GM10248 (cell line): ENCODE measurements at regions not wholly inside any gene's neighbourhood (a gene's known extent, or its start where the extent isn't known, plus 50 kb on each side); places are given as distances from the start of the nearest gene placed in this dataset.

ENCODE experiments used
- CTCF ChIA-PET: fragments of 300-600 bp; sonication (Branson Sonifier 250); formaldehyde crosslinking; extraction: SDS; loops from one replicate; lab custom pipeline; 2021; ENCODE audit warnings: antibody characterized with exemption; lab: Yijun Ruan, JAX
- POLR2A ChIA-PET: fragments of 350-650 bp; sonication (Branson Sonifier 250); formaldehyde crosslinking; extraction: SDS; loops from one replicate; lab custom pipeline; 2020; ENCODE audit warnings: antibody characterized with exemption; lab: Yijun Ruan, JAX
- DNase-seq: peaks from one replicate; pipeline ENCODE4 v3.0.0; 2012; ENCODE audit errors: extremely low spot score
- TF ChIP-seq, protein P1 (sequence below): IDR thresholded peaks from 2 replicates; pipeline ENCODE4 v1.5.1; 2012; ENCODE audit warnings: mild to moderate bottlenecking, low read depth; ENCODE audit errors: extremely low read depth, missing control alignments, control extremely low read depth

DNA sequence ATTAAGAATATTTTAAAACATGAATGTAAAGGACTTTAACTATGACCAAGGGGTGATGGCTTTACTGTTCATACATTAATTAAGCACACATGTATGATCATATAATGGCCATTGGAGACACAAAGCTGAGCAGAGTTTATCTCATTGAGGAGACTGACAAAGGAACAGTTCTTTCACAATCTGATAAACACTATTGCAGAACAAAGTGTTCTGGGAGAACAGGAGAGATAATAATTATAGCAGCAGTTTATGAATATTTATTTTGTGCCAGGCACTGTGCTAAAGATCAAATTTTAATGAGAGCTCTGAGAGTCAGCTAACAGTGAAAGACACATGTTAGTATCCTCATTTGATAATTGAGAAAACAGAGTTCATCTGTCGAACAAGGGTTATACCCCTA, 242.4 kb upstream of the NR3C2 start:
- CTCF ChIA-PET, result interaction anchor here (1.1 kb wide), 1 partner anchor 38 kb away, joined by 3 read pairs; no protein-coding TSS in a partner anchor
- TF ChIP-seq, protein P1, sequence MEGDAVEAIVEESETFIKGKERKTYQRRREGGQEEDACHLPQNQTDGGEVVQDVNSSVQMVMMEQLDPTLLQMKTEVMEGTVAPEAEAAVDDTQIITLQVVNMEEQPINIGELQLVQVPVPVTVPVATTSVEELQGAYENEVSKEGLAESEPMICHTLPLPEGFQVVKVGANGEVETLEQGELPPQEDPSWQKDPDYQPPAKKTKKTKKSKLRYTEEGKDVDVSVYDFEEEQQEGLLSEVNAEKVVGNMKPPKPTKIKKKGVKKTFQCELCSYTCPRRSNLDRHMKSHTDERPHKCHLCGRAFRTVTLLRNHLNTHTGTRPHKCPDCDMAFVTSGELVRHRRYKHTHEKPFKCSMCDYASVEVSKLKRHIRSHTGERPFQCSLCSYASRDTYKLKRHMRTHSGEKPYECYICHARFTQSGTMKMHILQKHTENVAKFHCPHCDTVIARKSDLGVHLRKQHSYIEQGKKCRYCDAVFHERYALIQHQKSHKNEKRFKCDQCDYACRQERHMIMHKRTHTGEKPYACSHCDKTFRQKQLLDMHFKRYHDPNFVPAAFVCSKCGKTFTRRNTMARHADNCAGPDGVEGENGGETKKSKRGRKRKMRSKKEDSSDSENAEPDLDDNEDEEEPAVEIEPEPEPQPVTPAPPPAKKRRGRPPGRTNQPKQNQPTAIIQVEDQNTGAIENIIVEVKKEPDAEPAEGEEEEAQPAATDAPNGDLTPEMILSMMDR, result no peak
- no peak for DNase-seq
- POLR2A ChIA-PET, result no interaction called here

DNA sequence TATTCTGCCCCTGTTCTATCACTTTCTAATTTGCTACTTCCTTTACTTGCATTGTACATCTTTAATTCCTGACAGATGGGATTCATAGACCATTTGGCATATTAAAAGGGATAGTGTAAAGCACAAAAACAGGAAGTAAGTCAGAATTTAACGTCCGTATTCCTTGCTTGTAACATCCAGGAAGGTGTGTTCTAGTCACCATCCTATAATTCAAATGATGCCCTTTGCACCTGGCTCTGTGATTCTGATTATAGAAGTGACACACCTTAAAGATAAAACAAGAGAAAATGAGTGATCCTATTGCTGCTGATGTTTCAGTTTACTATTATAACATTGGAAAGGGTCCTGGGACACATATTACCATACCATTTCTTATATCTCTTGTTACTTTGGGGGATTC, 238.7 kb upstream of the NR3C2 start:
- TF ChIP-seq, protein P1, result no peak
- ChIA-PET CTCF (no interaction called here), POLR2A (no interaction called here)
- no peak for DNase-seq

DNA sequence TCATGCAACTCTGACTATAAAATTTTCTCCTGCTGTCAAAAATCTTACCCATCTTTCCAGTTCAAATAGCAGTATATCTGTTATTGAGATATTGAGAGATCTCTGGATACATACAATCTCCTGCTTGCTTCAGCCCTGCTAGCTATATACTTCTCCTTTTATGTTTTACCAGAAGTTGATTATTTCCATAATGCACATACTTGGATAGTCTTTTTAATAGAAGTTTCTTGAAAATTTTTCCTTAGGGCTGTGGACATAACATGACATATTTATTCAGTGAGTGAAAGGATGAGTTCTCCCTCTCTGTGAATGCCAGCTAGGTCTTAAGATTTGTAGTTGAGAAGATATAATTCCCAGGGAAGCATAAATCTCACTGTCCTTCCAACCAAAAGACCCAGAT, 234.1 kb upstream of the NR3C2 start:
- ChIA-PET CTCF (no interaction called here), POLR2A (no interaction called here)
- DNase-seq, result no peak
- TF ChIP-seq, protein P1, result no peak

DNA sequence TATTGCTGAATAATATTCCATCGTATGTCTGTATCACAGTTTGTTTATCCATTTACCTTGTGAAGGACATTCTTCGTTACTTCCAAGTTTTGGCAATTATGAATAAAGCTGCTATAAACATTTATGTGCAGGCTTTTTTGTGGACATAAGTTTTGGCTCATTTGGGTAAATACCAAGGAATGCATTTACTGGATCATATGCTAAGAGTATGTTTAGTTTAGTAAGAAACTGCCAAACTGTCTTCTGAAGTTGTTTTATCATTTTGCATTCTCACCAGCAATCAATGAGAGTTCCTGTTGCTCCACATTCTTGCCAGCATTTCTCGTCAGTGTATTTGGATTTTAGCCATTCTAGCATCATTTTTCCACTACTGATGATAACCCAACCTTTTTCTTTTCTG, 232.7 kb upstream of the NR3C2 start:
- ChIA-PET CTCF (no interaction called here), POLR2A (no interaction called here)
- no peak for DNase-seq
- TF ChIP-seq, protein P1, result no peak

DNA sequence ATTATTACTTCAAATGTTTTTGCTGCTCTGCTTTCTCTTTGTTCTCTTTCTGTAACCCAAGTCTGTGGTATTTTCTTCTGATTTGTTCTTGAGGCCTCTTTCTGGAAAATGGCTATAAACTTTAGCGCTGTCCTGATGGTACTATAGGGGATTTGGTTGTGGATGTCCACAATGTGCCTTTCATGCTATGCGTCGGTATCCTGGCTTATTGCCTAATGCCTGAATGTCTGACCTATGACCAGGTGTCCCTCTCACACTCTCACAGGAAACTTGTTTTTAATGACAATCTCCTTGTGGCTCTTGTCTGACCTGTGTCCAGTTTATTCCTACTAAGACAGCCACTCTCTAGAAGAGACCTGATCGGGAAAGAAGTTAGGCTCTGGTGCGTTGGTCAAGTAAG, 222.4 kb upstream of the NR3C2 start:
- DNase-seq, result no peak
- ChIA-PET CTCF (no interaction called here), POLR2A (no interaction called here)
- TF ChIP-seq, protein P1, result no peak

DNA sequence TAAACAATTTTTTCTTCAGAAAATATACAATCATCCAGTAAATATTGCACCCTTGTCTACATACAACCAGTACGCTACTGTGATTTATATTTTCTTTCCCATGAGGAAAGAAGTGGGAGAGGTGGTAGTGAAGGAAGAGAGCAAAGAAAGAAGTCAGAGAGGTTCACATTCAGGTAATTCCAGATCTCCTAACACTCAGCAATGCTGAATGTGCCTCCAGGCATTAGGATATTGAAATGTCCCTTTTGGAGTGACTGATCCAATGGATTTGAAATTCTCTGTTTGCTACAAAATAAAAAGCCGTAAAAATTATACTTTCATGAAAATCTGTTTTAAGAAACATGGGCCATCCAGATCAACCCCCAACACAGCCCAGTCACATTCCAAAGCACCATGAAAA, 211.9 kb upstream of the NR3C2 start:
- POLR2A ChIA-PET, result no interaction called here
- no peak for DNase-seq
- CTCF ChIA-PET, result interaction anchor here (1.6 kb wide), 1 partner anchor 17 kb away, joined by 5 read pairs; no protein-coding TSS in a partner anchor
- TF ChIP-seq, protein P1, result no peak

DNA sequence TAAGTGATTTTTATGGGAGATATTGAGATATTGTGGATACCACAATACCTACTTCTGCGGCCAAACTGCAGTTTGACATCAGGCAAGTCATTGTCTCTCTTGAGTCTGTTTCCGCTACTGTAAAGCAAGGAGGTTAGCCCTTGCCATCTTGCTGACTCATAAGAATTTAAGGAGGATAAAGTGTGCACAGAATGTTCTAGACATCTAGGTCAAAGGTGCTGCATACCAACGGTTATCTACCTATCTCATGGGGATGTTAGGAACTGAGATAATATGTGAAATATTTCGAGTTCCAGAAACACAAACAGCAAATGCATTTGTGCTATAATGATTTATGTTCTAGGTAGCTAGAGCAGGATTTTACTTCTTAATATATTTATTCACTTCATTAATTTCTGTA, 211.5 kb upstream of the NR3C2 start:
- no peak for DNase-seq
- TF ChIP-seq, protein P1, result no peak
- POLR2A ChIA-PET, result no interaction called here
- CTCF ChIA-PET, result interaction anchor here (1.6 kb wide), 1 partner anchor 17 kb away, joined by 5 read pairs; no protein-coding TSS in a partner anchor
